ENCODE measurements at regions not wholly inside any gene's neighbourhood (a gene's known extent, or its start where the extent isn't known, plus 50 kb on each side); places are given as distances from the start of the nearest gene placed in this dataset.

- no peak overlapping the region for H3K4me3 ChIP-seq (ENCODE audit: low read depth, low read length)
- H3K9ac ChIP-seq (ENCODE audit: low read depth, low read length), result no peak overlapping the region
Measured at GRCh38 chr13:33931397-33932311, 113.7 kb downstream of the RFC3 start.

GRCh38 chr13:33932769-33933406 is 114.9 kb downstream of the RFC3 start:
- H3K36me3 ChIP-seq (ENCODE audit: control insufficient read depth, insufficient read depth, low read length), result no peaks in the 10 kb centered on the region
- H3K9ac ChIP-seq (ENCODE audit: low read depth, low read length), result no peak overlapping the region
- H3K4me3 ChIP-seq (ENCODE audit: low read depth, low read length), result no peak overlapping the region
- H3K9me3 ChIP-seq (ENCODE audit: control insufficient read depth, insufficient read depth, low read length), result no peaks in the 10 kb centered on the region
- no peaks in the 10 kb centered on the region for H3K27me3 ChIP-seq (ENCODE audit: control insufficient read depth, insufficient read depth, low read length)
- H3K4me1 ChIP-seq (ENCODE audit: control insufficient read depth, insufficient read depth, low read length), result peaks cover 17% of the 10 kb centered on the region

More at GRCh38 chr13:33931397-33932311, 113.7 kb downstream of the RFC3 start:
- Histone ChIP-seq H3K27me3 (ENCODE audit: control insufficient read depth, insufficient read depth, low read length) (no peaks in the 10 kb centered on the region), H3K4me1 (ENCODE audit: control insufficient read depth, insufficient read depth, low read length) (peaks cover 9% of the 10 kb centered on the region), H3K9me3 (ENCODE audit: control insufficient read depth, insufficient read depth, low read length) (no peaks in the 10 kb centered on the region), H3K36me3 (ENCODE audit: control insufficient read depth, insufficient read depth, low read length) (no peaks in the 10 kb centered on the region)

DNA sequence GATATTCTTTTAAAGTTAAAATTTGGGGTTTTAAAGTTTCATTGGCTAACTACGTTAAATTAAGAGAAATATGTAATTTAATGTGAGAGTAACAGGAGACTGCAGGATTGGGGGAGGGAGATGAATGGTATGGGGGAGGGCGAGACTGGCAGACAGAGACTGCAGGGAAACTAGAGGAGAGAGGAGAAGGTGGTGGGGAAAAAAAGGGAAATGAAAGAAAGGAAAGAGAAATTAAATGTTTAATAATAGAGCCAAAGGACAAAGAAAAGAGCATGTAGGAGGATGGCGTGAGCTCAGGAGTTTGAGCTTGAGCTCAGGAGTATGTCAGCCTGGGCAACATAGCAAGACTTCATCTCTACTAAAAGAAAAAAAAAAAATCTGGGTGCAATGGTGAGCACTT is 115.9 kb downstream of the RFC3 start:
- H3K4me3 ChIP-seq (ENCODE audit: low read depth, low read length), result no peak overlapping the region
- no peaks in the 10 kb centered on the region for H3K27me3 ChIP-seq (ENCODE audit: control insufficient read depth, insufficient read depth, low read length)
- peaks cover 23% of the 10 kb centered on the region for H3K4me1 ChIP-seq (ENCODE audit: control insufficient read depth, insufficient read depth, low read length)
- no peak overlapping the region for H3K9ac ChIP-seq (ENCODE audit: low read depth, low read length)
- H3K36me3 ChIP-seq (ENCODE audit: control insufficient read depth, insufficient read depth, low read length), result no peaks in the 10 kb centered on the region
- no peaks in the 10 kb centered on the region for H3K9me3 ChIP-seq (ENCODE audit: control insufficient read depth, insufficient read depth, low read length)

DNA sequence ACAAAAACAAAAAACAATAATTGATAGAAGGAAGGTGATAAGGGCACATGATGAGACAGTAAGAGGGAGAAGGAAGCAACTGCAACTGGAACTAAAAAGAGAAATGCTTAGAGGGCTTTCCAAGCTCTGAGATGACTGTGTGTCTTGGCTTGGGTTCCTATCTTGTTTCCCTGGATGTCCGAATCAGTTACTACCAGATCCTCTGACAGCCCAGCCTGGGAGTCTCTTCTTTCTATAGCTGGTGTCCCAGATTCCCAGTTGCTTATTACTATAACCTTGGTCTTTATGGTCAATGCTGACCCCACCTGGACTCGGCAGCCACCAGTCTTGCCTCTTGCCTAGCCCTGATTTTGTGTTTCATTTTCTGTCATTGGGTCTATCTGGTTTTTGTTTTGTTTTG is 116.4 kb downstream of the RFC3 start:
- H3K4me3 ChIP-seq (ENCODE audit: low read depth, low read length), result no peak overlapping the region
- no peak overlapping the region for H3K9ac ChIP-seq (ENCODE audit: low read depth, low read length)
- peaks cover 23% of the 10 kb centered on the region for H3K4me1 ChIP-seq (ENCODE audit: control insufficient read depth, insufficient read depth, low read length)
- no peaks in the 10 kb centered on the region for H3K36me3 ChIP-seq (ENCODE audit: control insufficient read depth, insufficient read depth, low read length)
- H3K27me3 ChIP-seq (ENCODE audit: control insufficient read depth, insufficient read depth, low read length), result no peaks in the 10 kb centered on the region
- H3K9me3 ChIP-seq (ENCODE audit: control insufficient read depth, insufficient read depth, low read length), result no peaks in the 10 kb centered on the region

GRCh38 chr13:33934951-33935371 is 117.0 kb downstream of the RFC3 start:
- Histone ChIP-seq H3K9me3 (ENCODE audit: control insufficient read depth, insufficient read depth, low read length) (no peaks in the 10 kb centered on the region), H3K36me3 (ENCODE audit: control insufficient read depth, insufficient read depth, low read length) (no peaks in the 10 kb centered on the region), H3K4me1 (ENCODE audit: control insufficient read depth, insufficient read depth, low read length) (peaks cover 23% of the 10 kb centered on the region), H3K9ac (ENCODE audit: low read depth, low read length) (no peak overlapping the region), H3K27me3 (ENCODE audit: control insufficient read depth, insufficient read depth, low read length) (no peaks in the 10 kb centered on the region), H3K4me3 (ENCODE audit: low read depth, low read length) (no peak overlapping the region)

- H3K4me3 ChIP-seq (ENCODE audit: low read depth, low read length), result no peak overlapping the region
- H3K9ac ChIP-seq (ENCODE audit: low read depth, low read length), result no peak overlapping the region
- H3K4me1 ChIP-seq (ENCODE audit: control insufficient read depth, insufficient read depth, low read length), result peaks cover 23% of the 10 kb centered on the region
- H3K27me3 ChIP-seq (ENCODE audit: control insufficient read depth, insufficient read depth, low read length), result no peaks in the 10 kb centered on the region
- no peaks in the 10 kb centered on the region for H3K9me3 ChIP-seq (ENCODE audit: control insufficient read depth, insufficient read depth, low read length)
- H3K36me3 ChIP-seq (ENCODE audit: control insufficient read depth, insufficient read depth, low read length), result no peaks in the 10 kb centered on the region
Measured at GRCh38 chr13:33935969-33936368, 118.0 kb downstream of the RFC3 start.

DNA sequence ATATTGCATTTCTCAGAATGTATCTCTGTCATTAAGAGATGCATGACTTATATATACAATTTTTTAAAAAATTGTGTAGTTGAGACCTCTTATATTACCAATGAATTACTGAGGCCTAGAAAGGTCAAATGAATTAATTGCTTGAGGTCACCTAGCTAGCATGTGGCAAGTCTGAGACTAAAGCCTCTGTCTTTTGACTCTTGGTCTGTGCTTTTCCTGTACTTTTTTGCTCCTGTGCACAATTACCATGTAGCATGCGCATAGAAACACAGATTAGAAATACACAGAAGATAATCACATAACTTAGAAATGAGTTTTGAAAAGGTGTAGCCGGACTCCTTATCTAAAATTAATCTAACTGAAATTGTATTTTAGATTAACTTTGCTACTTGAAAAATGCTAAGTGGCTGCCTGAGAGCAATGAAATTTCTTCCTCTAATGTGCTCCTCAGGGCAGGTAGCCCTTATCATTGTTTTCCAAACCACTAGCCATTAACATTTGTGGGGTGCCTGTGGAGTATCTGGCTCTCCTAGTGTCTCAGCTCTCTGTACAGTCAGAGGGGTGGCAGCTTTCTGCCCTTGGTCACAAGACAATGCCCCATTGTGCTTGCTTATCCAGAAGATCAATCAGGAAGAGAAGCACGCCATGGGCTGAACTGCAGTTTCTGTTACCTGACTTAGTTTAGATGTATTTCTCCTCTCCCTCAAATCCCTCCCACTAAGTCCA is 119.6 kb downstream of the RFC3 start:
- Histone ChIP-seq H3K36me3 (ENCODE audit: control insufficient read depth, insufficient read depth, low read length) (no peaks in the 10 kb centered on the region), H3K27me3 (ENCODE audit: control insufficient read depth, insufficient read depth, low read length) (no peaks in the 10 kb centered on the region), H3K4me1 (ENCODE audit: control insufficient read depth, insufficient read depth, low read length) (peaks cover 23% of the 10 kb centered on the region), H3K4me3 (ENCODE audit: low read depth, low read length) (no peak overlapping the region), H3K9me3 (ENCODE audit: control insufficient read depth, insufficient read depth, low read length) (no peaks in the 10 kb centered on the region), H3K9ac (ENCODE audit: low read depth, low read length) (no peak overlapping the region)

- Histone ChIP-seq H3K9ac (ENCODE audit: low read depth, low read length) (no peak overlapping the region), H3K4me3 (ENCODE audit: low read depth, low read length) (no peak overlapping the region), H3K4me1 (ENCODE audit: control insufficient read depth, insufficient read depth, low read length) (peaks cover 19% of the 10 kb centered on the region), H3K36me3 (ENCODE audit: control insufficient read depth, insufficient read depth, low read length) (no peaks in the 10 kb centered on the region), H3K27me3 (ENCODE audit: control insufficient read depth, insufficient read depth, low read length) (no peaks in the 10 kb centered on the region), H3K9me3 (ENCODE audit: control insufficient read depth, insufficient read depth, low read length) (no peaks in the 10 kb centered on the region)
Measured at GRCh38 chr13:33940256-33940655, 122.3 kb downstream of the RFC3 start.

DNA sequence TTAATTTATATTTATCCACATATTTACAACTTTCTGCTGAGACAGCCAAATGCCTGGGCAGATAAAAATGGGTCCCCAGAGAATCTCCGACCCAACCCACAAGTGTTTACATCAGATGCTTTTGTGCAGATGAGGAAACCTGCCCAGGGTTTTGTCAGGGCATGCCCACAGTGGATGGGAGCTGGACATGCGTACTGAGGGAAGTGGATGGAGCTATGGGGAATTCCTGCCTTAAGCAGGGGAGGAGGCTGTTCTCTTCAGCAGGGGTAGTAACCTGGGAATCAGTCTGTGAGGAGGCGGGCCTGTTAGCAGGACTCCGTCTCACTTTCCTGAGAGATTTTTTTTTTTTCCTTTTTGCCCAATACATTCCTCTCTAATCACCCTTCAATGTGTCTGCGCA is 122.9 kb downstream of the RFC3 start:
- H3K9ac ChIP-seq (ENCODE audit: low read depth, low read length), result no peak overlapping the region
- no peaks in the 10 kb centered on the region for H3K27me3 ChIP-seq (ENCODE audit: control insufficient read depth, insufficient read depth, low read length)
- H3K4me3 ChIP-seq (ENCODE audit: low read depth, low read length), result no peak overlapping the region
- H3K4me1 ChIP-seq (ENCODE audit: control insufficient read depth, insufficient read depth, low read length), result peaks cover 15% of the 10 kb centered on the region
- no peaks in the 10 kb centered on the region for H3K36me3 ChIP-seq (ENCODE audit: control insufficient read depth, insufficient read depth, low read length)
- H3K9me3 ChIP-seq (ENCODE audit: control insufficient read depth, insufficient read depth, low read length), result no peaks in the 10 kb centered on the region

DNA sequence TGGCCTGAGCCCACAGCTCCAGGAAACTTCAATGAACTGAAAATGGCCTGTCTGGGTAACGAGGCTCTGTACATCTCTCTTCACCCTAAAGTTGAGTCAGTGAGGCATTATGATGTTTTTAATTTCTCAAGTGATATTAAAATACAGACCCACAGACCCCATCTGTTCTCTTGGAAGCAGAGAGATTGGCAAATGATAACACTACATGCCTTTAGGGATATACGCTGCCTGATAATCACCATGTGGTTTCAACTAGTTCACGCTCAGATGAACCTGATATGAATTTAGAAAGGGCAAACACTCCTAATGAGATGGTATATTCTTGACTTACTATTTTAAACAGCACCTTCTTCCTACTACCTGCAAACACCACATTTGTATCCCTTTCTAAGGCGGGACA is 127.5 kb downstream of the RFC3 start:
- Histone ChIP-seq H3K9me3 (ENCODE audit: control insufficient read depth, insufficient read depth, low read length) (no peaks in the 10 kb centered on the region), H3K4me3 (ENCODE audit: low read depth, low read length) (no peak overlapping the region), H3K4me1 (ENCODE audit: control insufficient read depth, insufficient read depth, low read length) (no peaks in the 10 kb centered on the region), H3K9ac (ENCODE audit: low read depth, low read length) (no peak overlapping the region), H3K27me3 (ENCODE audit: control insufficient read depth, insufficient read depth, low read length) (no peaks in the 10 kb centered on the region), H3K36me3 (ENCODE audit: control insufficient read depth, insufficient read depth, low read length) (no peaks in the 10 kb centered on the region)

DNA sequence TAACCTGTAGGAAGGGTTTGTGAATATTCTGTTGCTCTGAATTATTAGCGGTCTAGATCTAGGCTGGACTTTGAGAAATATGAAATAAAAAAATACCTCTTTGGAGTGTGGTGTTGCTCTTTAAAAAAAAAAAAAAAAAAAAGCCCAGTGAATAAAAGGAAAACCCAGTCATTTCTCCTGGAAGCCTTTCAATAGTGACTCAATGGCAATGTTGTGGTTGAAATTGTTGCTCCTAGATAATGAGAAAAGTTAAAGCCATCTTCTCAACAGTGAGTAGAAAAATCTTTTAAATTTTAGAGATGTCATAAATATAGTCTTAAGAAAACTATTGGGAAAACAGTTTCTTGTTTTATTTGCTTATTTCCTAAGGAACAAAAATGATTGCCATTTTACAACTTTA is 135.3 kb downstream of the RFC3 start:
- H3K9me3 ChIP-seq (ENCODE audit: control insufficient read depth, insufficient read depth, low read length), result no peaks in the 10 kb centered on the region
- no peaks in the 10 kb centered on the region for H3K27me3 ChIP-seq (ENCODE audit: control insufficient read depth, insufficient read depth, low read length)
- no peak overlapping the region for H3K9ac ChIP-seq (ENCODE audit: low read depth, low read length)
- no peaks in the 10 kb centered on the region for H3K4me1 ChIP-seq (ENCODE audit: control insufficient read depth, insufficient read depth, low read length)
- no peaks in the 10 kb centered on the region for H3K36me3 ChIP-seq (ENCODE audit: control insufficient read depth, insufficient read depth, low read length)
- H3K4me3 ChIP-seq (ENCODE audit: low read depth, low read length), result no peak overlapping the region
